HG03066 (cell line): ENCODE measurements at regions not wholly inside any gene's neighbourhood (a gene's known extent, or its start where the extent isn't known, plus 50 kb on each side); places are given as distances from the start of the nearest gene placed in this dataset.

Experiments used
- ATAC-seq: cut with Tn5 transposase; IDR thresholded peaks from one replicate; pipeline ENCODE4 v1.9.1; 2021; ENCODE audit warnings: low read depth; ENCODE audit not compliant: unreplicated experiment

- no peak for ATAC-seq
These were observed 555.8 kb upstream of the IL12A start for GRCh38 chr3:159432682-159433340.

- no peak for ATAC-seq
These were observed 549.3 kb upstream of the IL12A start for GRCh38 chr3:159439346-159439745.

- ATAC-seq: no peak
These were observed 547.4 kb upstream of the IL12A start for GRCh38 chr3:159441279-159441678.

- ATAC-seq: no peak
These were observed 545.4 kb upstream of the IL12A start for GRCh38 chr3:159443266-159443665.

- no peak for ATAC-seq
These were observed 540.8 kb upstream of the IL12A start for GRCh38 chr3:159447841-159448240.

GRCh38 chr3:159448902-159449301 is 539.7 kb upstream of the IL12A start:
- ATAC-seq: no peak

DNA sequence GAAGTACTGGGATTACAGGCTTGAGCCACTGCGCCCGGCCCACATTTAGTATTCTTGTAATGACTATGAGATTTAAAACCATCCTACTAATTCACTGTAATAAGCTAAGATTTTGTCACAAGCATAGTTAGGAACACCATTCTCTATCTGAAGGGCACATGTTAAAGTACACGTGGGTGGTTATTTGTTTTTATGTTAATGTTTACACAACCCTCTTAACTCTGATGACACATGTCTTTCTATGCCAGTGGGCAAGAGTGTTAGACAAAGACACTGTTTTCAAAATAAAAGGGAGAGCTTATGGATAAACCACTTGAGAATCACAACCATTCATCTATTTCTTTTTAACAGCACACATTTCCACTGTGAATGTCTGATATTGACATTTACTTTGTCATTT is 537.6 kb upstream of the IL12A start:
- no peak for ATAC-seq

GRCh38 chr3:159451482-159451881 is 537.2 kb upstream of the IL12A start:
- ATAC-seq: no peak

GRCh38 chr3:159453036-159453435 is 535.6 kb upstream of the IL12A start:
- no peak for ATAC-seq

GRCh38 chr3:159453945-159454344 is 534.7 kb upstream of the IL12A start:
- ATAC-seq: no peak

- ATAC-seq: no peak
These were observed 532.9 kb upstream of the IL12A start for GRCh38 chr3:159455741-159456181.

GRCh38 chr3:159458010-159458409 is 530.6 kb upstream of the IL12A start:
- ATAC-seq: no peak

GRCh38 chr3:159458982-159459381 is 529.7 kb upstream of the IL12A start:
- no peak for ATAC-seq

DNA sequence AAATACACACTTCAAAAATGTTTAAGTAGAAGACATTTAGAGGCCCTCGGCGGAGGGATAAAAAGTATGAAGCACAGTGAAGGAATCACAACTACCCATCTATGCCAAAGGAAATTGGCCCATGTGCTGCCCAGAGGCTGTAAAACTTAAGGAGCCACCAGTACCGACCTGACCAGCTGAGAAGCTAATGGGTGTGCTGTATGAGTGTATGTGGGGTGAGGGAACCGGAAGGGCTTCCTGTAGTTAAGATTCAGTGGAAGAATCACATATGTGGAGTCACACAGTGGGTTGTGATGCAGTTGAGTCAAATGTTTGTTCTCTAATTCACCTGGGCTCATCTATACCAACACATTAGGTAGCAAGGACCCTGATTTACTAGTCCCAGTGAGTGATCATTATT is 516.0 kb upstream of the IL12A start:
- no peak for ATAC-seq

DNA sequence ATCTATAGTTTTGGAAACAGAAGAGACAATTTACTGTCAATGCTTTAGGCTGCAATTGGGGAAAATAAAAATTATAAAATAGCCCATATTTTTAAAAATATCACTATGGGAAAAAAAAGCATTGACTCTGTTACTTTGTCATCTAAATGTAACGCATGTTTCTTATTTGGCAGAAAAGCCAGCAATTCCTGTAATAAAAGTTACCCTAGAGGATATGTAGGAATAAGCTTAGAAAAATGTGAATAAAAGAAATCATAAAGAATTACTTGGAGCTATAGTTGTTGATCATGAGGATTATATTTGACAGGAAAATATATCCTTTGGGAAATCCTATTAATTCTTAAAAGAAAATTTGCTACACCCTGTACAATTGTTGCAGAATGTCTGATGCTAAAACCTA is 515.4 kb upstream of the IL12A start:
- ATAC-seq: no peak

- ATAC-seq: no peak
These were observed 508.6 kb upstream of the IL12A start for GRCh38 chr3:159480046-159480445.

- no peak for ATAC-seq
These were observed 506.2 kb upstream of the IL12A start for GRCh38 chr3:159482241-159482993.

DNA sequence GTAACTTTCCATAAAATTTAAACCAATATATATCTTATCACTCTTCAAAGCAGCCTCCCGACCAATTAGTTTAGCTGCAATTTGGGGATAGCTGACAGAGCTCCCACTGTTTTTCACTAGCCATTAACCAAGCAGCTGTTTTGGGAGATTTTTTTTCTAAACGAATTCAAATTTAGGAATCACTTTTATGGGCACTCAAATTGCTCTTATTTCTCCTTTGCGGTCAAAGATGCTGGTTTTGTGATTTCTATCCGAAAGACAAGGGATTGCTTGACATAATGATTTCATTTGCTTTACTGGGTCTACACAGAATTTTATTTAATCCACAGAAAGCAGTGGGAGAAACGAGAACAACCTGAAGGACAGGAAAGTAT is 505.7 kb upstream of the IL12A start:
- no peak for ATAC-seq

- no peak for ATAC-seq
These were observed 502.1 kb upstream of the IL12A start for GRCh38 chr3:159486580-159486979.

GRCh38 chr3:159487304-159487703 is 501.3 kb upstream of the IL12A start:
- no peak for ATAC-seq

- no peak for ATAC-seq
These were observed 500.0 kb upstream of the IL12A start for GRCh38 chr3:159488602-159489001.

- ATAC-seq: no peak
These were observed 491.3 kb upstream of the IL12A start for GRCh38 chr3:159497361-159497760.
